ACHN (cell line): ENCODE measurements at regions not wholly inside any gene's neighbourhood (a gene's known extent, or its start where the extent isn't known, plus 50 kb on each side); places are given as distances from the start of the nearest gene placed in this dataset.
"Not testable (repeated sequence)": the region's sequence is repeated elsewhere in the genome, so short reads cannot be mapped to it uniquely, and the experiment has no call there.

Experiments used
- DNase-seq: peaks from one replicate; pipeline ENCODE4 v3.0.0-alpha.2; 2015
- in situ Hi-C: cut with HindIII; loops from 2 replicates; pipeline ENCODE4 v1.10.0; 2017; ENCODE audit warnings: low sequenced_read_pairs, low pct_ligation_motif_present, low pct_unique_long_range_greater_than_20kb

DNA sequence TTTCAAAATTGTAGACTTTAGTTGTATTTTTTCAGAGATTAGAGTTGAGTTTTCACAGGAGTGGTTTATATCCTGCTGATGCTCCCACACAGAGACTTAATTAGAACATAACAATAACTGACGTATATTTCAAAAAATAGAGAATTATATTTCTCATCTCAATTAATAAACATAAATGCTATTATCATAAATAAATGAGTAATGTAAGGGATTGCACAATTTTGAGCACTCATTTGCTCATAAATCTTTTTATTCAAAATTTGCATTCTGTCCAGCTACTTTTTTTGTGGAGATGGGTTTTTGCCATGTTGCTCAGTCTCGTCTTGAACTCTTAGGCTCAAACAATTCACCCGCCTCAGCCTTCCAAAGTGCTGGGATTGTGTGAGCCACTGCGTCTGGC is 515.7 kb upstream of the RORB start:
- in situ Hi-C loops: no loop called here
- DNase-seq: no peak

DNA sequence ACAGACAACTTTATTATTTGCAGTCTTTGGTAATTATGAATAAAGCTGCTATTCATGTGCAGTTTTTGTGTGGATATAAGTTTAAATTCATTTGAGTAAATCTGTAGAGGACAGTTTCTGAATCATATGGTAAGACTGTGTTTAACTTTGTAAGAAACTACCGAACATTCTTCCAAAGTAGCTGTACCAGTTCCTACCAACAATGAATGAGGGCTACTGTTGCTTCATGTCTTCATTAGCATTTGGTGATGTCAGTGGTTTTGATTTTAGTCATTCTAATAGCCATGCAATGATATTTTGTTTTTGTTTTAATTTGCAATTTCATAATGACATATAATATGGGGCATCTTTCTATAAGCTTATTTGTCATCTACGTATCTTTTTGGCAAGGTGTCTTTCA is 501.3 kb upstream of the RORB start:
- in situ Hi-C loops: no loop called here
- DNase-seq: no peak

DNA sequence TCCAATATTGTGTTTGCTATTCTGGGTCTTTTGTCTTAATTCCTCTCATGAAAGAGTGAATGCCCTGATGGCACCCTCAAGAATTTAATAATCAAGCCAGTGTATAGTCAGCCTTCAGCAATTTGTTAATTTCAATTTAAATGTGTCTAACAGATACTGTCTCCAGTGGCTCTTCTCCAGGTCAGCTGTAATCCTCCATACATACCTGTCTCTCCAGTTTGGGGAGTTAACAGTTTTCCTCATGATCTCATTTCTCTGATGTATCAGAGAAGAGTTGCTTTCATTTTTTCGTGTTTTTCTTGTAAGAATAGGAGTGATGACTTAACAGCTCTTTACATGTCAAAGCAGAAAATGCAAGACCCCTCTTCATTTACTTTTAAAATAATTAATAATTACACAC is 500.3 kb upstream of the RORB start:
- DNase-seq: no peak
- in situ Hi-C loops: no loop called here

DNA sequence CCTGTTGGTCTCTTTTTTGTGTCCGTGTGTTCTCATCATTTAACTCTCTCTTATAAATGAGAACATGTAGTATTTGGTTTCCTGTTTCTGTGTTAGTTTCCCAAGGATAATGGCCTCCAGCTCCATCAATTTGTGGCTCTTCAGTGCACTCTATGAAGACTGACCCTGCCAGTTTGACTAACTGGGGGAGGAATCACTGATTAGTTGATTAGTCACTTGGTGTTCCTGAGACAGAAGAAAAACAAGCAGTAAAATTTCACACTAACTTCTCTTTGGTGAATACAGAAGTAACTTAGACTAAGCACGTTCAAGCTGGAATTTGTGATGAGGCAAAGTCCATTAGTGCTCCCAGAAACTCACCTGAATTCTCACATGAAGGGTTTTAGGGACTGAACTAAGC is 495.8 kb upstream of the RORB start:
- in situ Hi-C loops: no loop called here
- DNase-seq: no peak

- in situ Hi-C loops: no loop called here
- peak; percentile 10 for DNase-seq
Observed at GRCh38 chr9:74006935-74007334, 490.2 kb upstream of the RORB start.

DNA sequence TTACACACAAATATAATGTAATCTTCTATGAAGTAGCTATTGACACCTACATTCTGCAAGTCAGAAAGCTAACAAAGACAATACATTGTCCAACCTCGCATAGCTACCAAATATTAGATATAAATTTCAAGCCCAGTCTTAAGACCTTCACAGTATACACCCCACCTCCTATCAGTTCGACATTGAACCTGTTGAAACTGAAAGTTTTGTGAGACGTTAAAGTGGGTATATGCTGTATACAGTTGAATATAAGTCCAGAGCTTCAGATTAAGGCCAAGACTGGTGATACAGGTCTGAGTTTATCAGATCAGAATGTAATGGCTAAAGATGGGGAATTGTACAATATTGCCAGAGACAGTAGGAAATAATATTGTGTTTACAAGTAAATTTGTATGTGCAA is 489.3 kb upstream of the RORB start:
- DNase-seq: no peak
- in situ Hi-C loops: no loop called here

GRCh38 chr9:74016004-74016403 is 481.1 kb upstream of the RORB start:
- in situ Hi-C loops: no loop called here
- no peak for DNase-seq

- peak; percentile 55 for DNase-seq
- in situ Hi-C loops: no loop called here
Observed at GRCh38 chr9:74025402-74025925, 471.7 kb upstream of the RORB start.

GRCh38 chr9:74032421-74032820 is 464.7 kb upstream of the RORB start:
- DNase-seq: no peak
- in situ Hi-C loops: no loop called here

DNA sequence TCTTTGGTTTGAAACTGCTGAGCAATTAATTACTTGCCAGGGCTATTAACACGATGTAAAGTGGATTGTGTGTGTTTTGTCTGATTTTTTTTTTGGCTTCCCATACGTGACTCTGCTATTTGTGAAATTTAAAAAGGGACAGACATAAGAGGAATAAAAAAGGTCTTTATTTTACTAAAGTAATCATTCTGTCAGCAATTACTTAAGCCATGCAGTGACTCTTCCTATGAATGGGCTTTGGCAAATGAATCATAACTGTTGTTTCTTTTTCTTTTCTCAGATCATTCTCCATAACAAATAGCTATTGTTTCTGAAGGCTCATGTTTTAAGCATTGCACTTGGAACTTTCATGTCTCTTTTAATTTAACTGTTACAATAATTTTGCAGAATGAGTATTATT is 461.3 kb upstream of the RORB start:
- DNase-seq: no peak
- in situ Hi-C loops: no loop called here

DNA sequence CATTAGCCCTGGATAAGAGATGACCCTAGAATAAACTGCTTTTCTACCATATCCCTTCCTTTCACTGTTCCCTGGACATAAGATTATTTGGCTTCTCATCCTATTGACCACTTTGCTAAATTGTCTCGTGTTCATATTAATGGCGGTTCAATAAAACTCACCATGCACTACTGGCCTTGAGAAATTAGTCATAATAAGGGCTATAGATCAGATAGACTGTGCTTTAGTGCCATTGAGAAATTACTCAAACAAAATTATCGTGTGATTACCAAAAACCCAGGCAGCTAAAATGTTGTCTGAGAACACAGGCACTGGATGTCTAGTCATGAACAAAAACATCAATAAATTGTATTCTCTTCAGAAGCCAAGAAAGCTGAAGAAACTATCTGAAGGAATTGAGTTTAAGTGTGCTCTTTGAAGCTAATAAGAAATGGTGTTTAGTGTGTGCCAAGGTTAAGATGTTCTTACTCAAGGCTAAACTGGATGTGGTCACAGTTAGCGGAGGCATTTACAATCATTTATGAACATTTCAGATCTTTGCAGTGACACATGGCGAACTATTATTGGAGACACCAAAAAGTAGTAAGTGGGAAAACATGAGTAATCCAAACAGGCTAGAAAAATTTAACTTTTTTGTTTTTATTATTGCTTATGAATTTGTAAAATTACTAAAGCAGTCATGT is 460.4 kb upstream of the RORB start:
- in situ Hi-C loops: no loop called here
- DNase-seq: no peak

- in situ Hi-C loops: no loop called here
- no peak for DNase-seq
Observed at GRCh38 chr9:74037274-74037673, 459.9 kb upstream of the RORB start.

DNA sequence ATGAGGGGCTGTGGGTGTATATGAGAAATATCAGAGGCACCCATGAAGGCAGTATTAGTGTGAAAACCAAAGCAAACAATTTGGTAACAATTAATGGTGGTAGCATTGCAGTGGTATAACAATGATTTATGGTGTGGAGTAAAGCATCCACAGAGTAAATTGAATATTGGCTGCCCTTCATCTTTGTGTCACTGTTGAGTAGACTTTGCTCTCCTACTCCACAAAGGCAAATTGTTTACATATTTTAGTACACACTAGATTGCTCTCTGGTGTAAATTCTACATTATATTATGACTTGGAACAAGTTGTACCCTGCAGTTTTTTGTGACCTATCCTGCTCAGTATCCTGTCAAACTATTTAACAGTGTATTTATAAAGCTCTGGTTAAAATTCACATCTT is 455.5 kb upstream of the RORB start:
- DNase-seq: no peak
- in situ Hi-C loops: no loop called here

- no peak for DNase-seq
- in situ Hi-C loops: no loop called here
Observed at GRCh38 chr9:74044844-74045243, 452.3 kb upstream of the RORB start.

DNA sequence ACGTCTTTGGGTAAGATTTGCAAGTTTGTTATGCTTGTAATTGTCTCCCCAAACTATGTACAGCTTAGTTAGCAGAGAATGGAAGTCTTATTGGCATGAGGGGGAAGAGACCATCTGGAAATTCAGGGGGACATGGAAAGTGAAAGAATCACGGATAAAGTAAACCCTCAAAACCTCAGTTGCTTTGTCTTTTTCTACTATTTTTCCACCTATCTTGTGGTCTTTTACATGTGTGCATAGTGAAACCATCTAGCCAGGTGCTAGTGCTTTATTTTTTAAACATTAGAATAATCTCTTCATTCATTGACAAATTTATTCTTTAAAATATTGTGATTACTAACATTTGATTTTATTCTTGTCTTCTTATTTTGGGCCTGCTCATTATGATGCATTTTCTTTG is 441.1 kb upstream of the RORB start:
- in situ Hi-C loops: no loop called here
- no peak for DNase-seq

- DNase-seq: peak; percentile 14
- in situ Hi-C loops: not testable (repeated sequence)
Observed at GRCh38 chr9:74057051-74057450, 440.1 kb upstream of the RORB start.

DNA sequence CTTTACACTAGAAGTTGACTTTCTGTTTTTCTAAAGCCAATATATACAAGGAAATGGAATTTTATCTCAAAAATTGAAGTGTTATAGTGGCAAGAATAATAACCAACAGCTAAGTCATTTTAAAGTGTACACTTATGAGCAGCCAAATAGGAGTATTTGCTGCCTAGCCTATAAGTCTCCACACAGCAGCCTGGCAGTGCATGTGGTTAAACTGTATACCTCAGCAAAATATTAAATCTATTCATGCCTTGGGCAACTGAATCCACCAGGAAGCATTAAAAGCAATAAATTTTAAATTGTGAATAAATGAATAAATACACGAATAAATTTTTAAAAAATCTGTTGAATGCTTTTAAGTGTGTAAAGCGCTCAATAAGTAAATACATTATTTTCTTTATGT is 432.4 kb upstream of the RORB start:
- DNase-seq: no peak
- in situ Hi-C loops: no loop called here

DNA sequence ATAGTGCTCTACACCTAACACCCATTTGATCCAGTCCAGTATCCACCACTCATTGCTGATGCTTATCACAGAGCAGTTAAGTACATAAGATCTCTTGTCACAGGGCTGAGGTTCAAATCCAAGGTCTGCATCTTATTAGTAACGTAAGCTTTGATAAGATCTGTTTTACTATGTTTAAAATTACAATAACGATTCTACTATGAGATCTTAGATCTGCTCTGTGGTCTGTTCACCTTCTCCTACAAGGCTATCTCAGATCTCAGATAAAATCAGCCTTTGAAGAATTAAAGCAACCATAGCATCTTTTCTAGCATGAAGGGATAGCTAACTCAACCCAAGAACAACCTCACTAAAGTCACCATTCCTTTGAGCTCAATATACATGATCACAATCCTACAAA is 431.0 kb upstream of the RORB start:
- in situ Hi-C loops: no loop called here
- no peak for DNase-seq

DNA sequence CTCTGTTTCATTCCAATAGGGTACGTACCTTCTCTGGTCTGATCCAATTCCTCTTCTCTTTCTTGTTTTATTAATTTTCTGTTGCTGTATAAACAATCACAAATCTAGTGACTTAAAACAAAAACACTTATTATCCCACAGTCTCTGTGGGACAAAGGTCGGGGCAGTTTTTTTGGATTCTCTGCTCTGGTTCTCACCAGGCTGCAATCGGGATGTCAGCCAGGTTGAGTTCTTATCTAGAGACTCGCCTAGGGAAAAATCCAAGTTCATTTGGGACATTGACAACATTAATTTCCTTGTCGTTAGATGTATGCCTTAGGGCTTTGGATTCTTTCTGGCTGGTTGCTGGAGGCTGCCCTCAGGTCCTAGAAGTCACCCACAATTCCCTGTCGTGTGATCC is 430.5 kb upstream of the RORB start:
- in situ Hi-C loops: no loop called here
- no peak for DNase-seq

DNA sequence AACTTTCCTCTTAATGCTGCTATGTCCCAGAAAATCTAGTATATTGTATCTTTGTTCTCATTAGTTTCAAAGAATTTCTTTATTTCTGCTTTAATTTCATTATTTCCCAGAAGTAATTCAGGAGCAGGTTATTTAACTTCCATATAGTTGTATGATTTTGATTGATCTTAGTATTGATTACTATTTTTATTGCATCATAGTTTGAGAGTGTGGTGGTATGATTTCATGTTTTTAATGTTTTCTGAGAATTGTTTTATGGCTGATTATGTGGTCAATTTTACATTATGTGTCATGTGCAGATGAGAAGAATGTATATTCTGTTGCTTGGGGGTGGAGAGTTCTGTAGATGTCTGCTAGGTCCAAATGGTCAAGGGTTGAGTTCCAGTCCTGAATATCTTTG is 425.6 kb upstream of the RORB start:
- in situ Hi-C loops: no loop called here

GRCh38 chr9:74073897-74074296 is 423.2 kb upstream of the RORB start:
- no peak for DNase-seq
- in situ Hi-C loops: no loop called here

More for the DNA sequence above, 425.6 kb upstream of the RORB start:
- no peak for DNase-seq
